ENCODE measurements at regions not wholly inside any gene's neighbourhood (a gene's known extent, or its start where the extent isn't known, plus 50 kb on each side); places are given as distances from the start of the nearest gene placed in this dataset.

- no peak for DNase-seq
- ATAC-seq, result no peak
- no peak for TF ChIP-seq CTCF (IDR thresholded peaks at IDR 0.05)
- Histone ChIP-seq H3K4me3 (no peak overlapping the region), H3K36me3 (ENCODE audit: low read depth) (no peaks in the 10 kb centered on the region), H3K9me3 (no peaks in the 10 kb centered on the region), H3K4me1 (ENCODE audit: low read depth) (no peaks in the 10 kb centered on the region)
- intact Hi-C loops (cut with DNase I, micrococcal nuclease), result no loop called here
Observed at GRCh38 chr6:22043284-22043962, 253.4 kb downstream of the PRL start.

- Histone ChIP-seq H3K4me3 (no peak overlapping the region), H3K9me3 (no peaks in the 10 kb centered on the region), H3K36me3 (ENCODE audit: low read depth) (no peaks in the 10 kb centered on the region), H3K4me1 (ENCODE audit: low read depth) (no peaks in the 10 kb centered on the region)
- ATAC-seq, result no peak
- intact Hi-C loops (cut with DNase I, micrococcal nuclease), result no loop called here
- no peak for DNase-seq
- TF ChIP-seq CTCF (IDR thresholded peaks at IDR 0.05), result no peak
Observed at GRCh38 chr6:22045261-22045912, 251.4 kb downstream of the PRL start.

- DNase-seq (no peak), ATAC-seq (no peak)
- intact Hi-C loops (cut with DNase I, micrococcal nuclease), result no loop called here
- Histone ChIP-seq H3K9me3 (no peaks in the 10 kb centered on the region), H3K4me3 (no peak overlapping the region), H3K36me3 (ENCODE audit: low read depth) (no peaks in the 10 kb centered on the region), H3K4me1 (ENCODE audit: low read depth) (no peaks in the 10 kb centered on the region)
- TF ChIP-seq CTCF (IDR thresholded peaks at IDR 0.05), result no peak
Observed at GRCh38 chr6:22049002-22049401, 247.8 kb downstream of the PRL start.

GRCh38 chr6:22053391-22053997, 243.3 kb downstream of the PRL start:
- no peaks in the 10 kb centered on the region for H3K36me3 ChIP-seq (ENCODE audit: low read depth)
- no peak for TF ChIP-seq CTCF (IDR thresholded peaks at IDR 0.05)
- intact Hi-C loops (cut with DNase I, micrococcal nuclease), result no loop called here
- H3K4me3 ChIP-seq, result no peak overlapping the region
- DNase-seq (no peak), ATAC-seq (no peak)
- H3K4me1 ChIP-seq (ENCODE audit: low read depth), result no peaks in the 10 kb centered on the region
- H3K9me3 ChIP-seq, result no peaks in the 10 kb centered on the region

GRCh38 chr6:22056398-22056797, 240.4 kb downstream of the PRL start:
- no peak for DNase-seq
- no peaks in the 10 kb centered on the region for H3K9me3 ChIP-seq
- no peak for ATAC-seq
- intact Hi-C loops (cut with DNase I, micrococcal nuclease), result no loop called here
- H3K36me3 ChIP-seq (ENCODE audit: low read depth), result no peaks in the 10 kb centered on the region
- H3K4me3 ChIP-seq, result no peak overlapping the region
- no peak for TF ChIP-seq CTCF (IDR thresholded peaks at IDR 0.05)
- H3K4me1 ChIP-seq (ENCODE audit: low read depth), result no peaks in the 10 kb centered on the region
